Stomach (tissue), 4 donors: ENCODE measurements at regions not wholly inside any gene's neighbourhood (a gene's known extent, or its start where the extent isn't known, plus 50 kb on each side); places are given as distances from the start of the nearest gene placed in this dataset.

Source experiments
- EP300 ChIP-seq: sonication (generic); formaldehyde crosslinking; IDR thresholded peaks from one replicate; pipeline ENCODE4 v1.6.1; 2017; ENCODE audit warnings: antibody characterized with exemption
- POLR2A ChIP-seq, 4 donors: fragments of 450-650 bp; IDR thresholded peaks; one replicate each; pipeline ENCODE4 v1.6.1; 2016; ENCODE audit warnings: antibody characterized with exemption in 4 of 4, control low read depth in 2 of 4, mild to moderate bottlenecking in 1 of 4, moderate library complexity in 1 of 4
- TF ChIP-seq, protein P1 (sequence below), 7 experiments: fragments of 450-650 bp in 4 of 7; fragments of 200-600 bp in 3 of 7; sonication (generic) in 3 of 7; IDR thresholded peaks; one replicate each; pipeline ENCODE4 v1.5.1; 2016 to 2019; ENCODE audit warnings: antibody characterized with exemption in 7 of 7, control low read depth in 2 of 7, mild to moderate bottlenecking in 1 of 7

- TF ChIP-seq POLR2A (IDR thresholded peaks at IDR 0.05) (no peak), EP300 (no peak)
- TF ChIP-seq, protein P1, sequence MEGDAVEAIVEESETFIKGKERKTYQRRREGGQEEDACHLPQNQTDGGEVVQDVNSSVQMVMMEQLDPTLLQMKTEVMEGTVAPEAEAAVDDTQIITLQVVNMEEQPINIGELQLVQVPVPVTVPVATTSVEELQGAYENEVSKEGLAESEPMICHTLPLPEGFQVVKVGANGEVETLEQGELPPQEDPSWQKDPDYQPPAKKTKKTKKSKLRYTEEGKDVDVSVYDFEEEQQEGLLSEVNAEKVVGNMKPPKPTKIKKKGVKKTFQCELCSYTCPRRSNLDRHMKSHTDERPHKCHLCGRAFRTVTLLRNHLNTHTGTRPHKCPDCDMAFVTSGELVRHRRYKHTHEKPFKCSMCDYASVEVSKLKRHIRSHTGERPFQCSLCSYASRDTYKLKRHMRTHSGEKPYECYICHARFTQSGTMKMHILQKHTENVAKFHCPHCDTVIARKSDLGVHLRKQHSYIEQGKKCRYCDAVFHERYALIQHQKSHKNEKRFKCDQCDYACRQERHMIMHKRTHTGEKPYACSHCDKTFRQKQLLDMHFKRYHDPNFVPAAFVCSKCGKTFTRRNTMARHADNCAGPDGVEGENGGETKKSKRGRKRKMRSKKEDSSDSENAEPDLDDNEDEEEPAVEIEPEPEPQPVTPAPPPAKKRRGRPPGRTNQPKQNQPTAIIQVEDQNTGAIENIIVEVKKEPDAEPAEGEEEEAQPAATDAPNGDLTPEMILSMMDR (IDR thresholded peaks at IDR 0.05), result no peak
Measured at GRCh38 chr7:138188290-138188858, 112.1 kb downstream of the AKR1D1 start.
